ENCODE measurements at regions not wholly inside any gene's neighbourhood (a gene's known extent, or its start where the extent isn't known, plus 50 kb on each side); places are given as distances from the start of the nearest gene placed in this dataset.

- DNase-seq (ENCODE audit: low read depth in 2 of 3, low spot score in 1 of 3): no peak
Measured at GRCh38 chr6:5946701-5947100, 60.0 kb downstream of the NRN1 start.

GRCh38 chr6:5946181-5946580 is 60.5 kb downstream of the NRN1 start:
- no peak for DNase-seq (ENCODE audit: low read depth in 2 of 3, low spot score in 1 of 3)

GRCh38 chr6:5943591-5943990 is 63.1 kb downstream of the NRN1 start:
- DNase-seq (ENCODE audit: low read depth in 2 of 3, low spot score in 1 of 3): no peak

- DNase-seq (ENCODE audit: low read depth in 2 of 3, low spot score in 1 of 3): no peak
Measured at GRCh38 chr6:5942591-5942990, 64.1 kb downstream of the NRN1 start.

- DNase-seq (ENCODE audit: low read depth in 2 of 3, low spot score in 1 of 3): no peak
Measured at GRCh38 chr6:5941188-5941587, 65.5 kb downstream of the NRN1 start.

GRCh38 chr6:5938934-5939333 is 67.8 kb downstream of the NRN1 start:
- no peak for DNase-seq (ENCODE audit: low read depth in 2 of 3, low spot score in 1 of 3)

GRCh38 chr6:5937936-5938706 is 68.6 kb downstream of the NRN1 start:
- DNase-seq (ENCODE audit: low read depth in 2 of 3, low spot score in 1 of 3): no peak

- no peak for DNase-seq (ENCODE audit: low read depth in 2 of 3, low spot score in 1 of 3)
Measured at GRCh38 chr6:5937169-5937909, 69.4 kb downstream of the NRN1 start.

- no peak for DNase-seq (ENCODE audit: low read depth in 2 of 3, low spot score in 1 of 3)
Measured at GRCh38 chr6:5936631-5937030, 70.1 kb downstream of the NRN1 start.

- no peak for DNase-seq (ENCODE audit: low read depth in 2 of 3, low spot score in 1 of 3)
Measured at GRCh38 chr6:5936140-5936539, 70.6 kb downstream of the NRN1 start.

GRCh38 chr6:5930968-5931367 is 75.8 kb downstream of the NRN1 start:
- DNase-seq (ENCODE audit: low read depth in 2 of 3, low spot score in 1 of 3): no peak

- DNase-seq (ENCODE audit: low read depth in 2 of 3, low spot score in 1 of 3): no peak
Measured at GRCh38 chr6:5930143-5930770, 76.5 kb downstream of the NRN1 start.

- DNase-seq (ENCODE audit: low read depth in 2 of 3, low spot score in 1 of 3): no peak
Measured at GRCh38 chr6:5923840-5924239, 82.9 kb downstream of the NRN1 start.

GRCh38 chr6:5922230-5922629 is 84.5 kb downstream of the NRN1 start:
- DNase-seq (ENCODE audit: low read depth in 2 of 3, low spot score in 1 of 3): no peak

GRCh38 chr6:5909721-5910120 is 97.0 kb downstream of the NRN1 start:
- DNase-seq (ENCODE audit: low read depth in 2 of 3, low spot score in 1 of 3): no peak

GRCh38 chr6:5906842-5907241 is 99.9 kb downstream of the NRN1 start:
- DNase-seq (ENCODE audit: low read depth in 2 of 3, low spot score in 1 of 3): no peak

GRCh38 chr6:5906340-5906670 is 100.4 kb downstream of the NRN1 start:
- DNase-seq (ENCODE audit: low read depth in 2 of 3, low spot score in 1 of 3): no peak

GRCh38 chr6:5905431-5906339 is 101.0 kb downstream of the NRN1 start:
- DNase-seq (ENCODE audit: low read depth in 2 of 3, low spot score in 1 of 3): no peak

GRCh38 chr6:5904532-5904931 is 102.2 kb downstream of the NRN1 start:
- DNase-seq (ENCODE audit: low read depth in 2 of 3, low spot score in 1 of 3): no peak

- no peak for DNase-seq (ENCODE audit: low read depth in 2 of 3, low spot score in 1 of 3)
Measured at GRCh38 chr6:5899216-5900045, 107.3 kb downstream of the NRN1 start.
